ENCODE measurements at regions not wholly inside any gene's neighbourhood (a gene's known extent, or its start where the extent isn't known, plus 50 kb on each side); places are given as distances from the start of the nearest gene placed in this dataset.

GRCh38 chr4:129561280-129561679 is 465.3 kb downstream of the C4orf33 start:
- TF ChIP-seq EZH2 (IDR thresholded peaks at IDR 0.05; ENCODE audit: borderline replicate concordance, low read depth, low read length, severe bottlenecking) (no peak), CTCF (IDR thresholded peaks at IDR 0.05; ENCODE audit: borderline replicate concordance, extremely low read depth, low read length, poor library complexity, severe bottlenecking) (no peak)

Data from DND-41 (cell line).